ENCODE measurements at regions not wholly inside any gene's neighbourhood (a gene's known extent, or its start where the extent isn't known, plus 50 kb on each side); places are given as distances from the start of the nearest gene placed in this dataset.

DNA sequence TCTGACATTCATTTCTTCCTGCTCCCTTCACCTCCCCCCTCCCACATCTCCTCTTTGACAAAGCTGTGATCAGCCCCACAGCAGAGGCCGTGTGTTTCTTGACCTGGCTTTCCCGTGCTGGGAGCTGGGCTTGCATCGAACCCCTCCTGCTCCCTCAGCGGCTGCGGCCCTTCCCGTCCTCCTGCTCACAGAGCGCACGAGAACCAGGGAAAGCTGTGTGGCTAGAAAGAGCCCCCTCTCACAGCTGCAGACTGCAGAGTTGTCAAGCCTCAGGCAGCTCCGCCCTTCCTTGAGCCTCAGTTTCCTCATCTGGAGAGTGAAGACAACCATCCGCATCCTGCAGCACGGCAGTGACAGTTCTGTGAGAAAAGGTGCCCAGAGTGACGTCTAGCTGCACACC, 65.7 kb upstream of the GLI2 start:
- DNase-seq: no peak

DNA sequence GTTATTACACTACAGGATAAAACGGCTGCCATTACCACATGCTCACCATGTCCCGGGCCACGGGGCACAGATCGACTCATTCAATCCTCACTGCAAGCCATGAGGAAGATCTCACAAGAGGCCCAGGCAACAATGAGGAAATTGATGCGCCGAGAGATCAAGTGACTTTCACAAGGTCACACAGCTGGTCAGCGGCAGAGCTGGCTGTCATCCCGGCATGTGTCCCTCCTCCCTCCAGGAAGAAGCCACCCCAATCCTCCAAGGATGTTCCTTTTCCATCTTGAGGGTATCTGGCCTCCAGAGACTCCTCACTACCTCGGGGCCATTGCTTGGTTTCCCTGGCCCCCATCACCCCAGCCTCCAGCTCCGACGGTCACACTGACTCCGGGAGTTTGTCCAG, 65.3 kb upstream of the GLI2 start:
- DNase-seq: no peak

DNA sequence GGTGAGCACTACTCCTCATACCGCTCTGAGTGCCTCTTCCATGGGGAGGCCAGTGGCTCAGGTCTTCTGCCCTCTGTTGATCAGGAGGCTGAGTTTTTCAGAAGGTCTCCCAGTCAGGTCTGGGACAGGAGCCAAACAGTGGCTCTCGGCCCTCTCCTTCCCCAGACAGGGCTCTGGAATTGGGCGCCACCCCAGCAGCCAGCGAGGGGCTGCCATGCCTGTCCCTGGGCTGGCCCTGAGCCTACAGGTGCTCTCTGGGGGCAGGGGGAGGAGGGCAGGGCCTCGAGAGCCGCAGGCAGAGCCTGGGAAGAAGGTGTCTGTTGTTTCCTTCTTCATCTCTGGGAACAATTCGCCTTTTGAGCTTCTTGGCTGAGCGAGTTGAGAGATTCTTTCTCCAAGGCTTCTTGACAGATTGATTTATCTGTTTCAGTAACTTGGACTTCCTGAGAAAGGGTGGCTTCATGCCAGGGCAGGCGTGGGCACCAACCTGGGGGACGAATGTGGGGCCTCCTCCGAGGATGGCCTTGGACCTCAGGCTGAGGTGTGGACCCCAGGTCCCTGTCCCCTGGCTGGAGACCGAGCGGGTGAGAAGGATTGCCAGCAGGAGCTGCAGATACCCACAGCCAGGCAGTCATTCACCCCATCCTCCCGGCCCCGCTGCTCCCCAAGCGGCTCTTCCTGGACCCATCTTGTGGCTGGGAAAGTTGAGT, 64.7 kb upstream of the GLI2 start:
- no peak for DNase-seq

DNA sequence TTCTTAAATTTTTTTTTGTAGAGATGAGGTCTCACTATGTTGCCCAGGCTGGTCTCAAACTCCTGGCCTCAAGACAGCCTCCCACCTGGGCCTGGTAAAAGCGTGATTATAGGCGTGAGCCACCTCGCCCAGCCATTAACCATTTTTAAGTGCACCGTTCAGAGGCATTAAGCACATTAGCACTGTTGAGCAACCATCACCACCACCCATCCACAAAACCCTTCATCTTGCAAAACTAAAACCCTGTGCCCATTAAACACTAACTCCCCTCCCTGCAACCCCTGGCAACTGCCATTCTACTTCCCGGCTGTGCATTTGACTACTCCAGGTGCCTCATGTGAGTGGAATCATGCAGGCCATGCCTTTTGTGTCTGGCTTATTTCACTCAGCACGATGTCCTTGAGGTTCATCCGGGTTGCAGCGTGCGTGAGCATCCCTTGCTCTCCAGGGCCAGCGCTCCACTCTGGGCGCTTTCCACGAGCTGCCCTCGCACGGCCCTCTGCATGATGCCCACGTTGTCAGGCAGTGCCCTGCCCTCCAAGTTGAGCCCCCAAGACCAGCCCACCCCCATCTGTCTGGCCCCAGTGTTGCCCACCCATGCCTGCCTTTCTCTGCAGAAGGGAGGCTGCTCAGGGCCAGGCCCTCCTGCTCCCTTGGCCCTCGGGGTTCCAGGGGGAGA, 63.0 kb upstream of the GLI2 start:
- no peak for DNase-seq

DNA sequence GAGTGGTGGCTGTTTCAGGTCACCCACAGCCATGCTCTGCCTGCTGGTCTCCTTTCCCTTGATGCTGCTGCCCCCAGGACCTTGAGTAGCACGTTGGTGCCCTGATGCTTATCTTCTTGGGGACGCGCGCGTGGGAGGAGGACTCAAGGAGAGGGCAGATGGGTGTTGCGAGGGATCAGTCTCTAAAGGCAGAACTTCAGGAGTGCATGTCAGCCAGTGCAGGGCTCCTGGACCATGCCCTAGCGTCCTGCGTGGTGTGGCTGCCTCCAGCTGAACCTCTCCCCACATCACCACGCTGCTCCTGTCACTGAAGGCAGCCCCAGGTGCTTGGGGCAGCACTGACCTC, 62.5 kb upstream of the GLI2 start:
- DNase-seq: no peak

DNA sequence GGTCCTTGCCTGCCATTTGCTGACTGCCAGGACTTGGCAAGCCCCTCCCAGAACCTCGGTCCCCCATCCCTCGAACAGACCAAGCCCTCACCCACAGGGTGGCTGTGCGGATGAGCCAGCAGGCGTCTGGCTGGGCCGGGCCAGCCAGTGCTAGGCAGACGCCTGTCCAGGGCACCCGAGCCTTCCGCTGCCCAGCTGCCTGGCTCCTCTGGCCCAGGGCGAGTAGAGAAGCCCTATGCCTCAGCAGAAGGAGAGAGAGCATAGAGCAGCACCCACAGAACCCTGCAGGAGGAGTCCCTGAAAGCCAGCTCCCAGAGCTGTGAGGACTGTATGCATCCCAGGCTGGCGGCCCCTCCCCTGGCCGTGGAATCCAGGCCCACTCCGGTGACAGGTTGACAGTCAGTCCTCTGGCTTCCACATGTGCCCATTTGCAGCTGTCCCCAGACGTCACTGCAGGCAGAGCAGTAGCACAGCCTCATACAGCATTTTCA, 62.1 kb upstream of the GLI2 start:
- DNase-seq: no peak

DNA sequence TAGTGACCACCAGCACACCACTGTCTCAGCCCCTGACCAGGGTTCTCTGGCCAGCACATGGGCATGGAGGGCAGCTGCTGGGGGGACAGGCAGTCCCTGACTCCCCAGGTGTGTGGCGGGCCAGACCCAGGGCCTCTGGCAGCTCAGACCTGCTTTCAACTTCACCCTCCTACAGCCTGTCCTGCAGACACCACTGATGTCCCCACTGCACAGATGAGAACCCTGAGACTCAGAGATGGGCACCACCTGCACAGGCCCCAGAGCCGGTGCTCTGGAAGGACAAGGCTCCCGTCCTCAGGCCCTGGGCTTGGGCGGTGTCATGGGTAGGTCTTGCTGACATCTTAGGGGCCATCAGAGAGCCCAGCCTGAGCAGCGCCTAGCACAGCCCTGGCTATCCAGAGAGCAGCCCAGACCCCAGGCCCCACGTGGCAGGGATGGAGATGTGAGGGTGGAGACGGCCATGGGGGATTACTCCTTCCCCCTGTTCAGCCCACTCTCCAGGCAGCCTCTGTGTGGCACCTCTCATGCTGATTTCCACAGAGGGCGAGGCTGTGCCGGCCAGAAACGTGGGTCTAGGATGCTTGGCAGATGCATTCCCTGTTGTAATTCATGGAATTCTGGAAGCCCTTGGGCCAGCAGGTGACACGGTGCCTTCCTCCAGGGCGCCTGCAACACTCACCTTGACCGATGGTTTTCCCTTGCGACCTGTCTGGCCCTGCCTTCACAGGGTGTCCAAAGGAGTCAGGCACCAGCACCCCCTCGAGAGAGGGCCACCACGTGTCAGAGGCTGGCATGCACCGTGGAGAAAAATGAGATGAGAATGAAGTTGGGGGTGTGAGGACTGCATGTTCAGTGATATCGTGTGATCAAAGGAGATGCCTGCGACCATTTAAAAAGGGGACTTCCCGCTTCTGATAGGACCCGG, 61.2 kb upstream of the GLI2 start:
- no peak for DNase-seq

DNA sequence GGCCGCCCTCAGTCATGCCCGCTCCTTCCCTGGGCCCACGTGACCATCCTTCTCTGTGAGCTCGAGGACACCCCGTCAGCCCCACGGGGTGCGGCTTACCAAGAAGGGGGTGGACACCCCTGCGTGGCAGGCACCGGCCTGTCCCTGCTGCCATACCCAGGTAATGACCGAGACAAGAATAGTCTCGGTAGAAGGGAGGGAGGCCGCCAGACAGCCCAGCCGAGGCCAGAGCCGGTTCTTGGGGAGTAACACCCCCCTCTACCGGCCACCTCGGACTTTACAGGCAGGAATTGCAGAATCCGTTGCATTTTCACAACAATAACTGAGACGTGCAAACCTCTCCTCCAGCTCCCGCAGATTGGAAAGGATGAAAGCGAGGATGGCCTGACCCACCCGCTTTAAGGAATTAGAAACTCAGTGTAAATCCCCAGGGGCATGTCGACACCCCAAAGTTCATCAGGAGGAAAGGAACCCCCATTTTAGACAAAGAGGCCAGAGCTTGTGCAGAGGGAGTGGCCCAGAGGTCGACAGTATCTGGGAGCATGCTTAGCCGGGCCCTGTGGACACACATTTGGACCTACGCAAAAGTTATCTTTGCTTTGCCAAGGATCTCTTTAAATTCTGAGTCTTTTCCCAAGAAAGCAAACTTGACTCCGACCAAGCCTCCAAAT, 60.1 kb upstream of the GLI2 start:
- DNase-seq: peak; percentile 4

DNA sequence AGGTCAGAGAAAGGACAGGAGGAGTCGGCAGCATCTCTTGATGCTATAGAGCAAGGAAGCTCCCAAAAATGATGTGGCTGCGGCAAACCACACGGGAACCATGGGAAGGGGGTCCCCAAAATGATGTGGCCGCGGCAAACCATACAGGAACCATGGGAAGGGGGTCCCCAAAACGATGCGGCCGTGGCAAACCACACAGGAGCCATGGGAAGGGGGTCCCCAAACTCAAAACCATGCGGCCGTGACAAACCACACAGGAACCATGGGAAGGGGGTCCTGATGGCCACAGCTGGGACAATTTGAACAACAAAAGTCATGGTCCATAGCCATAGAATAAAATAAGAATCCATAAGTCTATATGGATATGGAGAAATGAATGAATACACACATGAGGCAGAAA, 58.4 kb upstream of the GLI2 start:
- DNase-seq: no peak

DNA sequence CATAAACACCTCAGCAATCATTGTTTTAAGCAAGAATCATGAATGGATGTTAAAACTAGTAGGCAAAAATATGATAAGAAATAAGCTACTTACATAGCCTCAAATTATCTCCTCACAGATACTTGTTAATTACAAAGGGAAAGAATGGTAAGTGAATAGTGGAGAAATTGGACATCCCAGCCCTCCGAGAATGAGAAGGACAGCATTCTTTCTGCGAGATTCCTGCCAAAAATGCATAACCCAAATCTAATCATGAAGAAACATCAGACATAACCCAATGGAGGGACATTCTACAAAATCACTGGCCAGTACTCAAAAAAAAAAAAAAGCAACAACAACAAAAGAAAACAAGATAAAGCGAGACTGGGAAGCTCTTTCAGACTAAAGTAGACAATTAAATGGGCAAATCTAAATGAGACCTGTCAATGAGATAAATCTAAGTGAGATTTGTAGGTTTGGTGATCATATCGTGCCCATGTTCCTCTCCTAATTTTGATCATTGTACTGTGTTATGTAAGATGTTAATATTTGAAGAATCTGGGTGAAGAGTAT, 57.9 kb upstream of the GLI2 start:
- DNase-seq: no peak

DNA sequence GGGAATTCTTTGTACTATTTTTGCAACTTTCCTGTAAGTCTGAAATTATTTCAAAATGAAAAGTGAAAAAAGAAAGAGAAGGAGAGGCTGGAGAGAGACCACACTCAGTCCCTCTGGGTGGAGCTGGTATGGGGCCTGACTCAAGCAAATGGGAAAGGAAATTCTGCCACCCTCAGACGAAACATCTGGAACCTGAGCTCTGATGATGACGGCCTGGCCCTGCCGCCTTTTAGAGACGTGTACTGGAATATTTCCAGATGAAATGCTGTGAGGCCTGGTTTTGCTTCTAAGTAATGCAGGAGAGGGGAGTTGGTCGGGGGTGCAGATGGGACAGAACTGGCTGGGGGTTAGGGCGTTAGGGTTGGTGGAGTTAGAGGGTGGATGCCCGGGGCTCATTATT, 57.4 kb upstream of the GLI2 start:
- no peak for DNase-seq

DNA sequence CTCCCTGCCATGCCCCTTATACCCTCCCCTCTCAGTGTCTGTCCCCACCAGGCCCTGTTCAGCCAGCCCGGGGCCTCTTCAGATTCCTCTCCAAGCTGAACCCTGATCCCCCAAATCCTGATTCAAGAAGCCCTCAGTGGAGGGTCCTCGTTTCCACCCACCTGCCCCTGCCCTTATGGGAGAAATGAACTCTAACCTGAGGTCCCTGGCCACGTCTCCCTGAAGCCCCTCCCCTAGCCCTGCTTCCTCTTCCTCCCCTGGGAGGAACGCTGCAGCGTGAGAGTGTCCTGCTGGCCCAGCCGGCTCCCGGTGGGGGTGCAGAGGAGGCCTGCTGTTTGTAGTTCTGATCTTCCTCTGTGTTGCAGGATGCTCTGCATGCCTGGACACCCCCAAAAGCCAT, 56.7 kb upstream of the GLI2 start:
- DNase-seq: no peak

DNA sequence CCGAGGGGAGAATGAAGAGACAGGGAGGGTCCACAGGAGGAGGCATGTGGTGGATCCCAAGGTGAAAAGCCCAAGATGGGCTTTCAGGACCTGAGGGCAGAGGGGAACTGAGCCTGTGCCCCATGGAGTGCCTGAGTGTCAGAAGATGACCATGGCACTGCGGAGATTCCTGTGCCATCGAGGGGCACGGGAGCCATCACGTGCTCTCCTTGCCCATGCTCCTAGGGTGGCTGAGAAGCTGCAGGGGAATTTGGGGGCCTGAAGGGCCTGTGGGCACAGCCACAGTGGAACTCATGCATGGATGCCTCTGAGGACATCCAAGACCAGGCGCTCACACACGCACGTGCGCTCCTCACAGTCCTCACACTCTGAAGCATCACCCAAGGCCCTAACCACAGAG, 56.1 kb upstream of the GLI2 start:
- DNase-seq: no peak

DNA sequence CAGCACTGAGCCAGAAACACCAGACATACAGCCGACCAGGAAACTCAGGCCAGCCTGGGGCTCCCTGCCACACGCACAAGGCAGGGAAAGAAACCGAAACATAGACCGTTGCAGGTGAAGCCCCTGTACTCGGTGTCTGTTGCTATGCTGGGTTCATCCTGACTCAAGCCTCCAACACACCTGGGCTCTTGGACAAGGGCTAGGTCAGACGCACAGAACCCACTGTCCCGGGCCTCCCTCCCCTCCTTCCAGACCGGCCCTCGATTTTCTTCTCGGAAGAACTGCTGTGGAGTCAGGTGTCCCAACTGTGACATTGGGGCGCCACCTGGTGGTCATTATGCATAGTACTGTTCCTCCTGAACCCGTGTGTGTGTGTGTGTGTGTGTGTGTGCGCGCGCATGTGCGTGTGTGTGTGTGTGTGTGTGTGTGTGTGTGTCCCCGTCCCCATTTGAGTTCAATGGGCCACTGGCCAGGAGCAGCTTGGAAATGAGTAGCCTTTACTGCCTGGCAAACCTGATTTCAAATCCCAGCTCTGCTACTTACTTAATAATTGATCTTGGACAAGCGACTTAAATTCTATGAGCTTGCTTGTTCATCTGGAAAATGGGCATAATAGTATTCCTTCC, 55.4 kb upstream of the GLI2 start:
- DNase-seq: peak; percentile 34

DNA sequence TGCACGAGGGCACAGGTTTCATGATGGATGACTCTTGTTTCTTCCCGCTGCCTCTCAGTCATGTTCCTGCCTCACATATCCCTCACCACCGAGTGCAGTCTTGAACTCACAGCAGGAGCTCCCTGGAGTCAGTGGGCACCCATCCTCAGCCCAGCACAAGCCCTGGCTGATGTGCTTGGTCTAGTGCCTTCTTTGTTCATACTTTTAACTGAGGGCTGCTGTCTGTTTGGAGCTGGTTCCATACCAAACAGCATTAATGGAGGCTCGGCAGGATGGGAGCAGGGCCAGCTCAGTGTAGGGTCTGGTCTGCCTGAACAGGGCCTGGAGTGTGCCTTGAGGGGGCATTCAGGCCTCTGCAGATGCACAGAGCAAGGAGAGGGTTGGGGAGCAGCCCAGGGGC, 54.5 kb upstream of the GLI2 start:
- no peak for DNase-seq

DNA sequence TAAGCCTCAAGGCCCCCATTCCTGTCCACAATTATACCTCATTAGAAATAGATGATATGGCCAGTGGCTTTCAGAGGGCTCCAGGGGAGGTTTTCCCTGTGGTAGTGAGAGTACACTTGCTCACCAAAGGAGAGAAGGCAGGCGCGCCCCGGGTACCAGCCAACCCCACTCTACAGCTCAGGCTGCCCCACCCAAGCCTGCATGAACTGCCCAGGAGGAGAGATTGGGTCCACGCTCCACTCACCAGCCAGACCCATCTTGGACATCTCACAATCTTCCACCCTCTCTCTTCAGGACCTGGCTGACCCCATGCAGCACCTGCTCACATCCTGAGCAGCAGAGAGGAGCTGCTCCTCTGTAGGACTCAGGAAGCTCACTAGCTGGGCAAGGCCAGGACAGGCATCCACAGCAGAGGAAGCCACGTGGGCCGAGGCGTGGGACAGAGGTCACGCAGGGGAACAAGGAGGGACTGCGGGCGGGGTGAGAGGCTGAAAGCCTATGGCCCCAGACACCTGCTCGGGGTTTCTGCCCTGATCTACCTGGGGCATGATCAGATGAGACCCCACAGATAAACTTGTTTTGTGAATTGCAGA, 53.9 kb upstream of the GLI2 start:
- DNase-seq: no peak

DNA sequence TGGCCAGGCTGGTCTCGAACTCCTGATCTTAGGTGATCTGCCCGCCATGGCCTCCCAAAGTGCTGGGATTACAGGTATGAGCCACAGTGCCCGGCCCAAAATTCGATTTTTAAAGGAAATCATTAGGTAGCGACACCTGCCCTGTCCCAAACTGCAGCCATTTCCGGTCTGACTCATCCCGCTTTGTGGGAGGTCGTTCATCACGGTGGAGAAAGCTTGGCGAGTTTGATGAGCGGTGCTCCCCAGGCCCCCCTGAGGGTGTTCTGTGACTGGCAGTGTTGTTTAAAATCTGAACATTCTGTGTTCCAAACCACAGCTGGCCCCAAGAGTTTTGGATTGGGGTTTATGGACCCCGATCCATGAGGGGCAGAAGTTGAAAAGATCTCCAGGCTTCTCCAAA, 53.0 kb upstream of the GLI2 start:
- DNase-seq: no peak

DNA sequence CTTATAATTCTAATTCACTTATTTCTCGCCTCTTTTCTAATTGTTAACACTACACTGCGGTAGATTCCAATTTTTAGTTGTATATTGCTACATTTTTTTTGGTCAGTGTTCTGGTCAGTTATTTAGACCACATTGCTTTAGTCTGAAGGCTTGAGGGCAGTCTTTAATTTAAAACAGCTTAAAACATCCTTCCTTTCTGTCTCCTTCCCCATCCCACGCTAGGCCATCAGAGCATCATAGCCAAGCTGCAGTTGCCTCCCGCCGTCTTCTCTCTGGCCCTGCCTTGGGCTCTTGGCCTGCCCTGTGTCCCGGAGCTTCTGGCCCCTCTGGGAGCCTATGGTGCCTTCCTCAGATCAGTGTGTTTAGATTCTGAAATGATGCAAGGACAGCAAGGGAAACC, 52.6 kb upstream of the GLI2 start:
- no peak for DNase-seq

DNA sequence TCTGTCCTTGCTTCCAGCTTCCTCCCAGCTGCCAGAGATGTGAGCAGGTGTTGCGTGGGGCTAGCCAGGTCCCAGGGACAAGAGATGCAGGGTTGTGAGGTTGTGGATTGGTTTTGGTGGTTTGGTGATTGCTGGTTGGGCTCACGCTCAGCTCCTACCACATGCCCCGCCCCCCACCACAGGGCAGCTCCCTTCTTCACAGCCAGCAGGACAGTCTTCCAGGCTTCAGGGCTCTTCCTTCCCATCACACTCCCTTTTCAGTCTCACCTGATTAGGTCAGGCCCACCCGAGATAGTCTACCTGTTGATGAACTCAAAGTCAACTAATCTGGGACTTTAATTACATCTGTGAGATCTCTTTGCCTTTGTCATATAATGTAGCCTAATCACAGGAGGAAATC, 52.0 kb upstream of the GLI2 start:
- no peak for DNase-seq

DNA sequence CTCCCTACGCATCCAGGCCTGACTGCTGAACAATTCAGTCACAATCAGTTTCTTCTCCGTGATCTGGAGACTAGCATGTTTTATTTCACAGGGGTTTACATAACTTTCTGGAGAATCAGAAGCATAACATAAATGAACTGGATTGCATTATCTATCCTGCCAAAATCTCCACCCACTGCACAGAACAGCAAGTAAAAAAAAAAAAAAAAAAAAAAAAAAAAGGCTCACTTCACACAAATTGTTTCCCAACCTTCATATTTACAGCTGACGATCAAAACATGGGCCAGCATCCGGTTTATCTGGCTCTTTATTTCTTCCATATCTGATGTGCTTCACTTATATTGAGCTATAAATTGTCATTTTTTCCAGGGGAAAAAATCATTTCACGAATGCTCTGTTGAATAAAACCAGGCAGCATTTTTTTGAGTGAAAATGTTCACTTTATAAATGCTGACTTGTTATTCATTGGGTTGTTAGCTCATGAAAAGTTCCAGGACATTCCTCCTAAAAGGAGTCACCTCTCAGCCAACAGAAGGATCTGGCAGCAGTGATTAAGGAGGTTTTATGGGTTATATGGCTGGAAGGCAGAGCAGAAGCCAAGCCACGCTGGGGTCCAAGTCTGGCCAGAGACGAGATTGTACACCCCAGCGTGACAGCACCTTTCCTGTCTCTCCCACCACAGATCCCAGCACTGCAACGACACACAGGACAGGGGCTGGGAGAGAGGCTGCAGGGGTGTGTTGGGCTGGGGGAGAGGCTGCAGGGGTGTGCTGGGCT, 51.2 kb upstream of the GLI2 start:
- no peak for DNase-seq
